GM23248 (cell line): ENCODE measurements at regions not wholly inside any gene's neighbourhood (a gene's known extent, or its start where the extent isn't known, plus 50 kb on each side); places are given as distances from the start of the nearest gene placed in this dataset.
"Not testable (repeated sequence)": the region's sequence is repeated elsewhere in the genome, so short reads cannot be mapped to it uniquely, and the experiment has no call there.

ENCODE experiments used
- EZH2 ChIP-seq: fragments of 200-600 bp; sonication (generic); IDR thresholded peaks from 2 replicates; pipeline ENCODE4 v1.6.1; 2018; ENCODE audit warnings: antibody characterized with exemption, mild to moderate bottlenecking; ENCODE audit not compliant: insufficient read depth, poor library complexity, severe bottlenecking
- EZH2phosphoT487 ChIP-seq: fragments of 200-600 bp; sonication (generic); IDR thresholded peaks from 2 replicates; pipeline ENCODE4 v1.6.1; 2018; ENCODE audit warnings: antibody characterized with exemption, moderate library complexity, mild to moderate bottlenecking, low read depth; ENCODE audit not compliant: insufficient read depth

DNA sequence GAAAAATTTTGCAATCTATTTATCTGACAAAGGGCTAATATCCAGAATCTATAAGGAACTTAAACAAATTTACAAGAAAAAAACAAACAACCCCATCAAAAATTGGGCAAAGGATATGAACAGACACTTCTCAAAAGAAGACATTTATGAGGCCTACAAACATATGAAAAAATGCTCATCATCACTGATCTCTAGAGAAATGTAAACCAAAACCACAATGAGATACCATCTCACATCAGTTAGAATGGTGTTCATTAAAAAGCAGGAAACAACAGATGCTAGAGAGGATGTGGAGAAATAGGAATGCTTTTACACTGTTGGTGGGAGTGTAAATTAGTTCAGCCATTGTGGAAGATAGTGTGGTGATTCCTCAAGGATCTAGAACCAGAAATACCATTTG, 49.9 kb upstream of the MCHR2 start:
- not testable (repeated sequence) for TF ChIP-seq EZH2, EZH2phosphoT487
